GM12878 (cell line): ENCODE measurements at regions not wholly inside any gene's neighbourhood (a gene's known extent, or its start where the extent isn't known, plus 50 kb on each side); places are given as distances from the start of the nearest gene placed in this dataset.

ENCODE experiments used
- ATF7 ChIP-seq: fragments of 450-650 bp; IDR thresholded peaks from 2 replicates; pipeline ENCODE4 v1.6.1; 2016; ENCODE audit warnings: low read depth, mild to moderate bottlenecking
- BHLHE40 ChIP-seq, 2 experiments: fragments of 450-650 bp in 1 of 2; IDR thresholded peaks; 2 replicates each; pipeline ENCODE4 v1.6.1; 2011 to 2017; ENCODE audit warnings: low read depth in 2 of 2, borderline replicate concordance in 1 of 2, improper control_type of control experiment in 1 of 2, low read length in 1 of 2, mild to moderate bottlenecking in 1 of 2
- CUX1 ChIP-seq: IDR thresholded peaks from 2 replicates; pipeline ENCODE4 v1.6.1; 2012; ENCODE audit warnings: improper control_type of control experiment, low read depth, low read length; ENCODE audit not compliant: insufficient replicate concordance
- E4F1 ChIP-seq: fragments of 450-650 bp; IDR thresholded peaks from 2 replicates; pipeline ENCODE4 v1.6.1; 2018; ENCODE audit warnings: borderline replicate concordance, mild to moderate bottlenecking; ENCODE audit not compliant: partially characterized antibody
- FOS ChIP-seq: IDR thresholded peaks from 3 replicates; pipeline ENCODE4 v1.6.1; 2011; ENCODE audit warnings: borderline replicate concordance; ENCODE audit not compliant: insufficient read length; ENCODE audit errors: extremely low read depth
- IRF4 ChIP-seq: IDR thresholded peaks from 2 replicates; pipeline ENCODE4 v1.6.1; 2011; ENCODE audit warnings: low read depth, low read length
- MTA3 ChIP-seq: IDR thresholded peaks from 2 replicates; pipeline ENCODE4 v1.6.1; 2012; ENCODE audit warnings: low read length, inconsistent platforms, borderline replicate concordance
- NFXL1 ChIP-seq: fragments of 450-650 bp; IDR thresholded peaks from 2 replicates; pipeline ENCODE4 v1.6.1; 2017; ENCODE audit warnings: antibody characterized with exemption, mild to moderate bottlenecking, borderline replicate concordance
- PAX8 ChIP-seq: fragments of 450-650 bp; IDR thresholded peaks from 2 replicates; pipeline ENCODE4 v1.6.1; 2017; ENCODE audit warnings: mild to moderate bottlenecking, moderate library complexity
- RB1 ChIP-seq: fragments of 450-650 bp; formaldehyde crosslinking; IDR thresholded peaks from 2 replicates; pipeline ENCODE4 v1.6.1; 2017; ENCODE audit warnings: mild to moderate bottlenecking, borderline replicate concordance
- RCOR1 ChIP-seq: conservative IDR thresholded peaks from 2 replicates; pipeline ENCODE4 v1.6.1; 2012; ENCODE audit warnings: low read depth, low read length, improper control_type of control experiment
- SIN3A ChIP-seq: IDR thresholded peaks from 2 replicates; pipeline ENCODE4 v1.6.1; 2012; ENCODE audit warnings: low read depth, low read length, improper control_type of control experiment
- SIX5 ChIP-seq: IDR thresholded peaks from 2 replicates; pipeline ENCODE4 v1.6.1; 2011; ENCODE audit warnings: mild to moderate bottlenecking, low read depth, low read length, moderate library complexity; ENCODE audit not compliant: severe bottlenecking
- SREBF2 ChIP-seq: IDR thresholded peaks from 2 replicates; pipeline ENCODE4 v1.6.1; 2012; ENCODE audit warnings: mild to moderate bottlenecking, low read length
- SUPT20H ChIP-seq: IDR thresholded peaks from 2 replicates; pipeline ENCODE4 v1.6.1; 2011; ENCODE audit warnings: low read depth, mild to moderate bottlenecking, low read length, moderate library complexity, borderline replicate concordance; ENCODE audit not compliant: control insufficient read depth
- TBL1XR1 ChIP-seq: IDR thresholded peaks from 2 replicates; pipeline ENCODE4 v1.6.1; 2012; ENCODE audit warnings: low read depth, low read length, improper control_type of control experiment
- ZNF217 ChIP-seq: fragments of 450-650 bp; IDR thresholded peaks from 2 replicates; pipeline ENCODE4 v1.6.1; 2017; ENCODE audit warnings: antibody characterized with exemption, mild to moderate bottlenecking
- ZNF592 ChIP-seq: fragments of 450-650 bp; IDR thresholded peaks from 2 replicates; pipeline ENCODE4 v1.6.1; 2017; ENCODE audit warnings: mild to moderate bottlenecking, moderate library complexity

GRCh38 chr6:27838058-27838944 is 73.9 kb downstream of the OR2B2 start (continued):
- TF ChIP-seq ZNF217 (no peak), ZNF592 (no peak), MTA3 (0 out of 2 replicates have a peak, but pooled peaks have one; percentile 6), BHLHE40 (IDR thresholded peaks at IDR 0.05; ENCODE audit: borderline replicate concordance in 1 of 2, low read depth in 2 of 2, low read length in 1 of 2) (peak in 1 of 2 experiments; percentile 21; a peak in 1 of 4 replicates), NFXL1 (no peak; the same call in 1 of the 2 replicates), SIX5 (no peak), SUPT20H (no peak), ATF7 (peak; percentile 98), SIN3A (no peak), PAX8 (0 out of 2 replicates have a peak, but pooled peaks have one; percentile 36), RB1 (peak; percentile 71; the same call in 1 of the 2 replicates), CUX1 (no peak), TBL1XR1 (no peak), SREBF2 (no peak), FOS (peak; percentile 95), E4F1 (no peak), RCOR1 (no peak), IRF4 (no peak)
